ENCODE measurements at regions not wholly inside any gene's neighbourhood (a gene's known extent, or its start where the extent isn't known, plus 50 kb on each side); places are given as distances from the start of the nearest gene placed in this dataset.

DNA sequence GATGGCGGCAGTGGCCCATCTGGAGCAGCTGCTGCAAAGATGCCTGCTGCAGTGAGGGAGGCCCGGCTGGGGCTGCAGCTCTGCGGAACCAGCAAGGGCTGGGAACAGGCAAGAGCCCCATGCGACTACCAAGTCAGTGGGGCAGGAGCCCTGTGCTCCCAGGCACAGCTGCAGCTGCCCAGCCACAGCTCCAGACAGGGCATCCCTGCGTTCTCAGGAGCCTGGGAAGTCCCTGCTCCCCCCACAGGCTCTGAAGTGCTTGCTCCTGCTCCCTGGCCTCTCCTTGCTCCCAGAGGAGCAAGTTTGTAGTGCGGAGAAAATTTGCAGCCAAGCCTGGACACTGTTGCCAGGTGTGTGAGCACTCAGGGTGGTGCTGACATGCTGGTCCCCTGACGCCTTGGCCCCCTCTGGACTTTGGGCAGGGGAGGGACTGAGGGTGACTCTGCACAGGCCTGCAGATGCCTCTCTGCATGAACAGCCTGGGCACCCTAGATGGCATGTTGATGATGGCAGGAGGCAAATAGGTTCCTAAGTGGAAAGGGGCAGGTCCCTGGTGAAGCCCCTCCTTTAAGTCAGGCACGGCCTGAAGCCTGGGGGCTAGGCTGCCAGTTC lies 105.6 kb downstream of the LYZL1 start:
- Histone ChIP-seq H3K4me3 (ENCODE audit: low read length) (no peak overlapping the region), H3K9me3 (ENCODE audit: low read length) (no peaks in the 10 kb centered on the region), H3K27me3 (ENCODE audit: insufficient read depth, low read depth, low read length) (no peaks in the 10 kb centered on the region), H3F3A (ENCODE audit: insufficient read depth, low read length, poor library complexity, severe bottlenecking) (no peaks in the 10 kb centered on the region), H3K9me2 (ENCODE audit: insufficient read depth, low read length) (no peaks in the 10 kb centered on the region), H3K36me3 (ENCODE audit: insufficient read depth, low read length) (no peaks in the 10 kb centered on the region), H4K20me1 (ENCODE audit: insufficient read depth) (no peaks in the 10 kb centered on the region), H2AFZ (ENCODE audit: low read depth, low read length) (no peak overlapping the region), H3K79me2 (replicated peaks; ENCODE audit: insufficient read depth, low read length) (no peaks in the 10 kb centered on the region), H3K27ac (ENCODE audit: low read length) (no peak overlapping the region), H3K4me2 (ENCODE audit: low read length) (no peak overlapping the region), H3K9ac (ENCODE audit: low read length) (no peak overlapping the region)
- TF ChIP-seq, protein P1, sequence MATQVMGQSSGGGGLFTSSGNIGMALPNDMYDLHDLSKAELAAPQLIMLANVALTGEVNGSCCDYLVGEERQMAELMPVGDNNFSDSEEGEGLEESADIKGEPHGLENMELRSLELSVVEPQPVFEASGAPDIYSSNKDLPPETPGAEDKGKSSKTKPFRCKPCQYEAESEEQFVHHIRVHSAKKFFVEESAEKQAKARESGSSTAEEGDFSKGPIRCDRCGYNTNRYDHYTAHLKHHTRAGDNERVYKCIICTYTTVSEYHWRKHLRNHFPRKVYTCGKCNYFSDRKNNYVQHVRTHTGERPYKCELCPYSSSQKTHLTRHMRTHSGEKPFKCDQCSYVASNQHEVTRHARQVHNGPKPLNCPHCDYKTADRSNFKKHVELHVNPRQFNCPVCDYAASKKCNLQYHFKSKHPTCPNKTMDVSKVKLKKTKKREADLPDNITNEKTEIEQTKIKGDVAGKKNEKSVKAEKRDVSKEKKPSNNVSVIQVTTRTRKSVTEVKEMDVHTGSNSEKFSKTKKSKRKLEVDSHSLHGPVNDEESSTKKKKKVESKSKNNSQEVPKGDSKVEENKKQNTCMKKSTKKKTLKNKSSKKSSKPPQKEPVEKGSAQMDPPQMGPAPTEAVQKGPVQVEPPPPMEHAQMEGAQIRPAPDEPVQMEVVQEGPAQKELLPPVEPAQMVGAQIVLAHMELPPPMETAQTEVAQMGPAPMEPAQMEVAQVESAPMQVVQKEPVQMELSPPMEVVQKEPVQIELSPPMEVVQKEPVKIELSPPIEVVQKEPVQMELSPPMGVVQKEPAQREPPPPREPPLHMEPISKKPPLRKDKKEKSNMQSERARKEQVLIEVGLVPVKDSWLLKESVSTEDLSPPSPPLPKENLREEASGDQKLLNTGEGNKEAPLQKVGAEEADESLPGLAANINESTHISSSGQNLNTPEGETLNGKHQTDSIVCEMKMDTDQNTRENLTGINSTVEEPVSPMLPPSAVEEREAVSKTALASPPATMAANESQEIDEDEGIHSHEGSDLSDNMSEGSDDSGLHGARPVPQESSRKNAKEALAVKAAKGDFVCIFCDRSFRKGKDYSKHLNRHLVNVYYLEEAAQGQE (IDR thresholded peaks at IDR 0.05; ENCODE audit: borderline replicate concordance), result no peak
- TF ChIP-seq EP300 (conservative IDR thresholded peaks at IDR 0.05; ENCODE audit: poor library complexity, severe bottlenecking), result no peak
- TF ChIP-seq SMC3 (conservative IDR thresholded peaks at IDR 0.05; ENCODE audit: poor library complexity), result no peak
- no peak for TF ChIP-seq MXI1 (conservative IDR thresholded peaks at IDR 0.05; ENCODE audit: poor library complexity, severe bottlenecking)
- no peak for TF ChIP-seq EZH2 (IDR thresholded peaks at IDR 0.05; ENCODE audit: borderline replicate concordance, insufficient read depth, low read length, poor library complexity, severe bottlenecking)
- TF ChIP-seq, protein P2, sequence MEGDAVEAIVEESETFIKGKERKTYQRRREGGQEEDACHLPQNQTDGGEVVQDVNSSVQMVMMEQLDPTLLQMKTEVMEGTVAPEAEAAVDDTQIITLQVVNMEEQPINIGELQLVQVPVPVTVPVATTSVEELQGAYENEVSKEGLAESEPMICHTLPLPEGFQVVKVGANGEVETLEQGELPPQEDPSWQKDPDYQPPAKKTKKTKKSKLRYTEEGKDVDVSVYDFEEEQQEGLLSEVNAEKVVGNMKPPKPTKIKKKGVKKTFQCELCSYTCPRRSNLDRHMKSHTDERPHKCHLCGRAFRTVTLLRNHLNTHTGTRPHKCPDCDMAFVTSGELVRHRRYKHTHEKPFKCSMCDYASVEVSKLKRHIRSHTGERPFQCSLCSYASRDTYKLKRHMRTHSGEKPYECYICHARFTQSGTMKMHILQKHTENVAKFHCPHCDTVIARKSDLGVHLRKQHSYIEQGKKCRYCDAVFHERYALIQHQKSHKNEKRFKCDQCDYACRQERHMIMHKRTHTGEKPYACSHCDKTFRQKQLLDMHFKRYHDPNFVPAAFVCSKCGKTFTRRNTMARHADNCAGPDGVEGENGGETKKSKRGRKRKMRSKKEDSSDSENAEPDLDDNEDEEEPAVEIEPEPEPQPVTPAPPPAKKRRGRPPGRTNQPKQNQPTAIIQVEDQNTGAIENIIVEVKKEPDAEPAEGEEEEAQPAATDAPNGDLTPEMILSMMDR (IDR thresholded peaks at IDR 0.05; ENCODE audit: poor library complexity, severe bottlenecking), result no peak
- no peak for TF ChIP-seq RAD21 (conservative IDR thresholded peaks at IDR 0.05)
- TF ChIP-seq TAF1 (IDR thresholded peaks at IDR 0.05; ENCODE audit: low read depth), result no peak

DNA sequence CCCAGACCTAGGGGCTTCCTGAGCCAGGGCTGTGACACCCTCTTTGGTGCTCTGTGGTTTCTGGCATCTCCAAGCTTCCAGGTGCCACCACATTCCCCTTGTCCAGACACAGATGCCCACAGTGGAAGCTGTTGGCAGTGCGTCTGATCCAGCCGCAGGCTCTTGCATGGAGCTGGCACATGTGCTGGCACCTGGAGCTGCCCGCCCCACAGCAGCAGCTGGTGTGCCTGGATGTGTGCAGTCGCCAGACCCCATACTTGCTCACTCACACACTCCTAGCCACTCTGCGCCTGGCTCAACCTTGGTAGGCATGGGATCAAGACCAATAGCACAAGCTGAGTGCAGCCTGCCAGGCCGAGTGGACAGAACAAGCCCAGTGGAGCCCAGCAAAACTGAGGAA lies 106.5 kb downstream of the LYZL1 start:
- no peaks in the 10 kb centered on the region for H3K9me3 ChIP-seq (ENCODE audit: low read length)
- H3K4me2 ChIP-seq (ENCODE audit: low read length), result no peak overlapping the region
- H3F3A ChIP-seq (ENCODE audit: insufficient read depth, low read length, poor library complexity, severe bottlenecking), result no peaks in the 10 kb centered on the region
- H3K27ac ChIP-seq (ENCODE audit: low read length), result no peak overlapping the region
- H3K36me3 ChIP-seq (ENCODE audit: insufficient read depth, low read length), result no peaks in the 10 kb centered on the region
- no peak overlapping the region for H2AFZ ChIP-seq (ENCODE audit: low read depth, low read length)
- no peaks in the 10 kb centered on the region for H3K27me3 ChIP-seq (ENCODE audit: insufficient read depth, low read depth, low read length)
- no peak overlapping the region for H3K9ac ChIP-seq (ENCODE audit: low read length)
- H3K4me3 ChIP-seq (ENCODE audit: low read length), result no peak overlapping the region
- TF ChIP-seq EP300 (conservative IDR thresholded peaks at IDR 0.05; ENCODE audit: poor library complexity, severe bottlenecking), result no peak
- TF ChIP-seq, protein P1 (IDR thresholded peaks at IDR 0.05; ENCODE audit: borderline replicate concordance), result no peak
- TF ChIP-seq, protein P2 (IDR thresholded peaks at IDR 0.05; ENCODE audit: poor library complexity, severe bottlenecking), result no peak
- TF ChIP-seq EZH2 (IDR thresholded peaks at IDR 0.05; ENCODE audit: borderline replicate concordance, insufficient read depth, low read length, poor library complexity, severe bottlenecking), result no peak
- no peak for TF ChIP-seq TAF1 (IDR thresholded peaks at IDR 0.05; ENCODE audit: low read depth)
- TF ChIP-seq POLR2AphosphoS5 (IDR thresholded peaks at IDR 0.05), result no peak
- TF ChIP-seq RAD21 (conservative IDR thresholded peaks at IDR 0.05), result no peak
- TF ChIP-seq SMC3 (conservative IDR thresholded peaks at IDR 0.05; ENCODE audit: poor library complexity), result no peak
- TF ChIP-seq MXI1 (conservative IDR thresholded peaks at IDR 0.05; ENCODE audit: poor library complexity, severe bottlenecking), result no peak
- no peaks in the 10 kb centered on the region for H3K79me2 ChIP-seq (replicated peaks; ENCODE audit: insufficient read depth, low read length)
- no peaks in the 10 kb centered on the region for H4K20me1 ChIP-seq (ENCODE audit: insufficient read depth)
- H3K9me2 ChIP-seq (ENCODE audit: insufficient read depth, low read length), result no peaks in the 10 kb centered on the region

All from neural cell (in vitro differentiated cells).